Tibial nerve (tissue), 4 donors: ENCODE measurements at regions not wholly inside any gene's neighbourhood (a gene's known extent, or its start where the extent isn't known, plus 50 kb on each side); places are given as distances from the start of the nearest gene placed in this dataset.

ENCODE experiments used
- DNase-seq, 2 donors: peaks; one replicate each; pipeline ENCODE4 v3.0.0-alpha.2; 2019; ENCODE audit warnings: low spot score in 2 of 2
- H3K27ac ChIP-seq, 4 donors: fragments of 200-600 bp; sonication (generic) in 3 of 4; one replicate each; pipeline ENCODE4 v1.5.1; 2017 to 2019; ENCODE audit warnings: mild to moderate bottlenecking in 1 of 4
- H3K27me3 ChIP-seq, 2 donors: fragments of 200-600 bp; sonication (generic) in 1 of 2; one replicate each; pipeline versions ENCODE4 v1.5.1 to v1.6.0; 2017 to 2019
- H3K36me3 ChIP-seq, 3 donors: fragments of 200-600 bp; sonication (generic); one replicate each; pipeline ENCODE4 v1.5.1; 2018 to 2019
- H3K4me1 ChIP-seq, 4 donors: fragments of 200-600 bp; sonication (generic) in 3 of 4; one replicate each; pipeline ENCODE4 v1.5.1; 2017 to 2019
- H3K4me3 ChIP-seq, 4 donors: fragments of 200-600 bp; sonication (generic) in 3 of 4; one replicate each; pipeline ENCODE4 v1.5.1; 2017 to 2019; ENCODE audit warnings: mild to moderate bottlenecking in 1 of 4, moderate library complexity in 1 of 4
- H3K9me3 ChIP-seq, 4 donors: fragments of 200-600 bp; sonication (generic) in 3 of 4; one replicate each; pipeline ENCODE4 v1.5.1; 2017 to 2019
- CTCF ChIP-seq, 5 experiments: fragments of 200-600 bp in 3 of 5; fragments of 450-650 bp in 2 of 5; sonication (generic) in 3 of 5; IDR thresholded peaks; one replicate each; pipeline ENCODE4 v1.5.1; 2016 to 2019; ENCODE audit warnings: antibody characterized with exemption in 5 of 5, mild to moderate bottlenecking in 3 of 5, moderate library complexity in 2 of 5
- EP300 ChIP-seq, 2 donors: sonication (generic); formaldehyde crosslinking; IDR thresholded peaks; one replicate each; pipeline ENCODE4 v1.6.1; 2017; ENCODE audit warnings: antibody characterized with exemption in 2 of 2, mild to moderate bottlenecking in 1 of 2
- POLR2A ChIP-seq, 2 donors: fragments of 450-650 bp; IDR thresholded peaks; one replicate each; pipeline ENCODE4 v1.6.1; 2017; ENCODE audit warnings: antibody characterized with exemption in 2 of 2, mild to moderate bottlenecking in 2 of 2, moderate library complexity in 2 of 2
- WGBS, 2 donors: methylation state at CpG; one replicate each; pipeline ENCODE4 v1.1.5; 2018; 5-methylcytosine and 5-hydroxymethylcytosine counted together

- DNase-seq: no peak
- WGBS, 2 donors: 97 to 98% methylated on average over 2 of the region's 2 CpGs
- H3K27ac ChIP-seq: no peak overlapping the region
Measured at GRCh38 chr20:11728937-11729336, 188.8 kb upstream of the BTBD3 start.

GRCh38 chr20:11729806-11730205 is 187.9 kb upstream of the BTBD3 start:
- Histone ChIP-seq H3K27me3 (no peaks in the 10 kb centered on the region), H3K9me3 (peaks cover 0 to 7% (median 2%) of the 10 kb centered on the region in 4 donors), H3K27ac (no peak overlapping the region), H3K4me3 (no peak overlapping the region), H3K36me3 (no peaks in the 10 kb centered on the region), H3K4me1 (no peaks in the 10 kb centered on the region)
- TF ChIP-seq POLR2A (IDR thresholded peaks at IDR 0.05) (no peak), EP300 (IDR thresholded peaks at IDR 0.05) (no peak), CTCF (IDR thresholded peaks at IDR 0.05) (no peak)
- no peak for DNase-seq
- 83 to 86% methylated on average over 1 of the region's 1 CpG for WGBS, 2 donors

More at GRCh38 chr20:11728937-11729336, 188.8 kb upstream of the BTBD3 start:
- no peaks in the 10 kb centered on the region for H3K36me3 ChIP-seq
- no peak overlapping the region for H3K4me3 ChIP-seq
- H3K9me3 ChIP-seq: peaks cover 0 to 7% (median 2%) of the 10 kb centered on the region in 4 donors
- no peaks in the 10 kb centered on the region for H3K27me3 ChIP-seq
- no peak for TF ChIP-seq POLR2A (IDR thresholded peaks at IDR 0.05)
- H3K4me1 ChIP-seq: no peaks in the 10 kb centered on the region

GRCh38 chr20:11734431-11734830 is 183.3 kb upstream of the BTBD3 start:
- no peak for DNase-seq
- peaks cover 0 to 7% (median 2%) of the 10 kb centered on the region in 4 donors for H3K9me3 ChIP-seq
- TF ChIP-seq EP300 (IDR thresholded peaks at IDR 0.05): no peak
- no peak for TF ChIP-seq CTCF (IDR thresholded peaks at IDR 0.05)
- TF ChIP-seq POLR2A (IDR thresholded peaks at IDR 0.05): no peak
- H3K27me3 ChIP-seq: no peaks in the 10 kb centered on the region
- no peak overlapping the region for H3K4me3 ChIP-seq
- no peak overlapping the region for H3K27ac ChIP-seq
- no peaks in the 10 kb centered on the region for H3K4me1 ChIP-seq
- no peaks in the 10 kb centered on the region for H3K36me3 ChIP-seq
- 57 to 63% methylated on average over 1 of the region's 1 CpG for WGBS, 2 donors

GRCh38 chr20:11738852-11739251 is 178.8 kb upstream of the BTBD3 start:
- TF ChIP-seq EP300 (IDR thresholded peaks at IDR 0.05) (no peak), POLR2A (IDR thresholded peaks at IDR 0.05) (no peak), CTCF (IDR thresholded peaks at IDR 0.05) (no peak)
- no peak overlapping the region for H3K4me3 ChIP-seq
- WGBS, 2 donors: 80 to 81% methylated on average over 1 of the region's 1 CpG
- H3K36me3 ChIP-seq: no peaks in the 10 kb centered on the region
- H3K27me3 ChIP-seq: no peaks in the 10 kb centered on the region
- no peaks in the 10 kb centered on the region for H3K9me3 ChIP-seq
- H3K4me1 ChIP-seq: no peaks in the 10 kb centered on the region
- no peak for DNase-seq
- H3K27ac ChIP-seq: no peak overlapping the region

- Histone ChIP-seq H3K36me3 (no peaks in the 10 kb centered on the region), H3K4me1 (no peaks in the 10 kb centered on the region), H3K27ac (no peak overlapping the region), H3K27me3 (no peaks in the 10 kb centered on the region), H3K4me3 (no peak overlapping the region), H3K9me3 (no peaks in the 10 kb centered on the region)
- TF ChIP-seq EP300 (IDR thresholded peaks at IDR 0.05) (no peak), POLR2A (IDR thresholded peaks at IDR 0.05) (no peak), CTCF (IDR thresholded peaks at IDR 0.05) (no peak)
- WGBS, 2 donors: 66 to 79% methylated on average over 2 of the region's 2 CpGs
- DNase-seq: no peak
Measured at GRCh38 chr20:11740975-11741374, 176.7 kb upstream of the BTBD3 start.

- H3K27ac ChIP-seq: no peak overlapping the region
- 78 to 84% methylated on average over 1 of the region's 1 CpG for WGBS, 2 donors
- H3K36me3 ChIP-seq: no peaks in the 10 kb centered on the region
- DNase-seq: no peak
- no peaks in the 10 kb centered on the region for H3K4me1 ChIP-seq
- no peak overlapping the region for H3K4me3 ChIP-seq
- TF ChIP-seq EP300 (IDR thresholded peaks at IDR 0.05) (no peak), CTCF (IDR thresholded peaks at IDR 0.05) (no peak), POLR2A (IDR thresholded peaks at IDR 0.05) (no peak)
- no peaks in the 10 kb centered on the region for H3K9me3 ChIP-seq
- no peaks in the 10 kb centered on the region for H3K27me3 ChIP-seq
Measured at GRCh38 chr20:11745145-11745544, 172.5 kb upstream of the BTBD3 start.
